ENCODE measurements at regions not wholly inside any gene's neighbourhood (a gene's known extent, or its start where the extent isn't known, plus 50 kb on each side); places are given as distances from the start of the nearest gene placed in this dataset.

- DNase-seq, result no peak
Observed at GRCh38 chr4:3853388-3854035, 87.3 kb downstream of the ADRA2C start.

GRCh38 chr4:3854661-3855060 is 88.5 kb downstream of the ADRA2C start:
- no peak for DNase-seq

GRCh38 chr4:3855646-3856045 is 89.5 kb downstream of the ADRA2C start:
- no peak for DNase-seq

- DNase-seq, result no peak
Observed at GRCh38 chr4:3856604-3857204, 90.5 kb downstream of the ADRA2C start.

GRCh38 chr4:3857269-3857926 is 91.2 kb downstream of the ADRA2C start:
- DNase-seq, result no peak

GRCh38 chr4:3858046-3858730 is 92.0 kb downstream of the ADRA2C start:
- DNase-seq, result no peak

- DNase-seq, result no peak
Observed at GRCh38 chr4:3858765-3859388, 92.7 kb downstream of the ADRA2C start.

GRCh38 chr4:3859571-3859970 is 93.4 kb downstream of the ADRA2C start:
- DNase-seq, result no peak

GRCh38 chr4:3860061-3860912 is 94.1 kb downstream of the ADRA2C start:
- DNase-seq, result no peak

GRCh38 chr4:3860913-3861636 is 94.9 kb downstream of the ADRA2C start:
- no peak for DNase-seq

- no peak for DNase-seq
Observed at GRCh38 chr4:3861720-3862639, 95.8 kb downstream of the ADRA2C start.

GRCh38 chr4:3862640-3863420 is 96.6 kb downstream of the ADRA2C start:
- DNase-seq, result no peak

- no peak for DNase-seq
Observed at GRCh38 chr4:3863841-3864741, 97.9 kb downstream of the ADRA2C start.

- DNase-seq, result no peak
Observed at GRCh38 chr4:3864742-3865721, 98.8 kb downstream of the ADRA2C start.

GRCh38 chr4:3865986-3866812 is 100.0 kb downstream of the ADRA2C start:
- no peak for DNase-seq

GRCh38 chr4:3866813-3867129 is 100.6 kb downstream of the ADRA2C start:
- no peak for DNase-seq

Data from NCI-H524 (cell line).